D341Med (cell line): ENCODE measurements at regions not wholly inside any gene's neighbourhood (a gene's known extent, or its start where the extent isn't known, plus 50 kb on each side); places are given as distances from the start of the nearest gene placed in this dataset.
"Not testable (repeated sequence)": the region's sequence is repeated elsewhere in the genome, so short reads cannot be mapped to it uniquely, and the experiment has no call there.

Source experiments
- DNase-seq: peaks from one replicate; pipeline ENCODE4 v3.0.0; 2012; ENCODE audit warnings: low spot score

- peak; percentile 45 for DNase-seq
Measured at GRCh38 chr18:66872277-66872676, 268.4 kb upstream of the CDH19 start.

GRCh38 chr18:66867653-66868052 is 263.8 kb upstream of the CDH19 start:
- no peak for DNase-seq

GRCh38 chr18:66866427-66866940 is 262.6 kb upstream of the CDH19 start:
- DNase-seq = not testable (repeated sequence)

GRCh38 chr18:66838340-66838987 is 234.6 kb upstream of the CDH19 start:
- DNase-seq = no peak

- DNase-seq = no peak
Measured at GRCh38 chr18:66833646-66834045, 229.8 kb upstream of the CDH19 start.

- DNase-seq = no peak
Measured at GRCh38 chr18:66826211-66826610, 222.3 kb upstream of the CDH19 start.

- DNase-seq = no peak
Measured at GRCh38 chr18:66825347-66825746, 221.5 kb upstream of the CDH19 start.

GRCh38 chr18:66819235-66819634 is 215.3 kb upstream of the CDH19 start:
- DNase-seq = no peak

GRCh38 chr18:66813138-66813537 is 209.2 kb upstream of the CDH19 start:
- no peak for DNase-seq

GRCh38 chr18:66795051-66795450 is 191.2 kb upstream of the CDH19 start:
- no peak for DNase-seq

GRCh38 chr18:66792466-66792865 is 188.6 kb upstream of the CDH19 start:
- no peak for DNase-seq

- no peak for DNase-seq
Measured at GRCh38 chr18:66780609-66781008, 176.7 kb upstream of the CDH19 start.

GRCh38 chr18:66778048-66778447 is 174.2 kb upstream of the CDH19 start:
- no peak for DNase-seq

- no peak for DNase-seq
Measured at GRCh38 chr18:66769375-66769774, 165.5 kb upstream of the CDH19 start.

- no peak for DNase-seq
Measured at GRCh38 chr18:66764230-66764629, 160.3 kb upstream of the CDH19 start.

- no peak for DNase-seq
Measured at GRCh38 chr18:66761166-66761565, 157.3 kb upstream of the CDH19 start.

GRCh38 chr18:66760559-66760958 is 156.7 kb upstream of the CDH19 start:
- DNase-seq = no peak

GRCh38 chr18:66759050-66759828 is 155.3 kb upstream of the CDH19 start:
- no peak for DNase-seq

GRCh38 chr18:66757946-66758345 is 154.1 kb upstream of the CDH19 start:
- DNase-seq = no peak

GRCh38 chr18:66754335-66754734 is 150.4 kb upstream of the CDH19 start:
- DNase-seq = no peak

GRCh38 chr18:66752733-66753132 is 148.8 kb upstream of the CDH19 start:
- no peak for DNase-seq

GRCh38 chr18:66749481-66750035 is 145.7 kb upstream of the CDH19 start:
- no peak for DNase-seq

GRCh38 chr18:66749030-66749429 is 145.1 kb upstream of the CDH19 start:
- peak; percentile 46 for DNase-seq
